Fibroblast of lung (primary cell): ENCODE measurements at regions not wholly inside any gene's neighbourhood (a gene's known extent, or its start where the extent isn't known, plus 50 kb on each side); places are given as distances from the start of the nearest gene placed in this dataset.

Experiments
- EZH2 ChIP-seq: IDR thresholded peaks from 2 replicates; pipeline ENCODE4 v1.5.1; 2012; ENCODE audit warnings: low read length, control low read depth, mild to moderate bottlenecking; ENCODE audit errors: missing control alignments
- TF ChIP-seq, protein P1 (sequence below), 2 donors: IDR thresholded peaks in 1 of 2; conservative IDR thresholded peaks in 1 of 2; 1 replicate in 1 of 2; 2 replicates in 1 of 2; pipeline ENCODE4 v1.5.1; 2011 to 2012; ENCODE audit warnings: low read length in 2 of 2, control low read depth in 1 of 2, inconsistent platforms in 1 of 2, low read depth in 1 of 2, mild to moderate bottlenecking in 1 of 2

DNA sequence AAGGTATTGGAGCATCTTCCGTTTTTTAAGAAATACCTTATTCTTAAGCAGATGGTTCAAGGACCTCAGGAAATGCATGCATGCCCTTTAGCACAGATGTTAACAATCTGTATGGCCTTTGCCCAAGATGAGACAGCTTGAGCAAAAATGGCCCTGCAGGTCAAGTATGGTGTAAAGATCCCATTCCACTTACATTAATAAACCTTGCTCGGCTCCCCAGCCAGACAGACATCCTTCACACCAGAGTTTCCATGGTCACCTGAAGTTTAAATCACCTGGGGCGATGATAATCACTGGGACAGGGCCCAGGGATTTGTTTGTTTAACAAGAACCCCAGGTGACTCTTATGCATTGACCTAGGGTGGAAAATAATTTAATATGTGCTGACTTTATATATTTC, 287.0 kb upstream of the NOCT start:
- TF ChIP-seq, protein P1, sequence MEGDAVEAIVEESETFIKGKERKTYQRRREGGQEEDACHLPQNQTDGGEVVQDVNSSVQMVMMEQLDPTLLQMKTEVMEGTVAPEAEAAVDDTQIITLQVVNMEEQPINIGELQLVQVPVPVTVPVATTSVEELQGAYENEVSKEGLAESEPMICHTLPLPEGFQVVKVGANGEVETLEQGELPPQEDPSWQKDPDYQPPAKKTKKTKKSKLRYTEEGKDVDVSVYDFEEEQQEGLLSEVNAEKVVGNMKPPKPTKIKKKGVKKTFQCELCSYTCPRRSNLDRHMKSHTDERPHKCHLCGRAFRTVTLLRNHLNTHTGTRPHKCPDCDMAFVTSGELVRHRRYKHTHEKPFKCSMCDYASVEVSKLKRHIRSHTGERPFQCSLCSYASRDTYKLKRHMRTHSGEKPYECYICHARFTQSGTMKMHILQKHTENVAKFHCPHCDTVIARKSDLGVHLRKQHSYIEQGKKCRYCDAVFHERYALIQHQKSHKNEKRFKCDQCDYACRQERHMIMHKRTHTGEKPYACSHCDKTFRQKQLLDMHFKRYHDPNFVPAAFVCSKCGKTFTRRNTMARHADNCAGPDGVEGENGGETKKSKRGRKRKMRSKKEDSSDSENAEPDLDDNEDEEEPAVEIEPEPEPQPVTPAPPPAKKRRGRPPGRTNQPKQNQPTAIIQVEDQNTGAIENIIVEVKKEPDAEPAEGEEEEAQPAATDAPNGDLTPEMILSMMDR (conservative IDR thresholded peaks at IDR 0.05 in 1 of 2, IDR thresholded peaks at IDR 0.05 in 1 of 2; ENCODE audit: low read depth in 1 of 2, low read length in 2 of 2) = no peak
- no peak for TF ChIP-seq EZH2
